H1 (cell line): ENCODE measurements at regions not wholly inside any gene's neighbourhood (a gene's known extent, or its start where the extent isn't known, plus 50 kb on each side); places are given as distances from the start of the nearest gene placed in this dataset.

Experiments
- CTCF ChIA-PET: fragments of 300-600 bp; sonication (Branson Sonifier 250); formaldehyde crosslinking; loops from one replicate; lab custom pipeline; 2021; ENCODE audit not compliant: partially characterized antibody; lab: Charles Lee
- POLR2A ChIA-PET: fragments of 300-600 bp; sonication (Branson Sonifier 250); formaldehyde crosslinking; loops from one replicate; lab custom pipeline; 2021; ENCODE audit warnings: inconsistent platforms; ENCODE audit not compliant: partially characterized antibody; lab: Charles Lee
- DNase-seq, 2 experiments: peaks; one replicate each; pipeline versions ENCODE4 v3.0.0 to v3.0.0-alpha.2; 2010 to 2022; ENCODE audit warnings: low spot score in 2 of 2, low read depth in 1 of 2, mixed read lengths in 1 of 2
- FAIRE-seq: peaks from 2 replicates; lab custom pipeline; 2011; peaks lifted over from hg19 to GRCh38; lab: Jason Lieb, UNC
- H2AFZ ChIP-seq: 2 replicates; pipeline ENCODE4 v1.8.1; 2012; ENCODE audit warnings: low read length, inconsistent platforms
- H2AK5ac ChIP-seq: 2 replicates; pipeline ENCODE4 v1.6.1; 2013; ENCODE audit warnings: low read depth, low read length
- H2BK120ac ChIP-seq: replicated peaks from 2 replicates; pipeline ENCODE3; 2013; ENCODE audit warnings: low read depth, low read length, inconsistent platforms
- H2BK12ac ChIP-seq: 2 replicates; pipeline ENCODE4 v1.6.1; 2013; ENCODE audit warnings: low read depth, low read length
- H2BK15ac ChIP-seq: 2 replicates; pipeline ENCODE4 v1.6.1; 2013; ENCODE audit warnings: low read length
- H2BK20ac ChIP-seq: 2 replicates; pipeline ENCODE4 v1.6.1; 2013; ENCODE audit warnings: low read length
- H2BK5ac ChIP-seq: 2 replicates; pipeline ENCODE4 v1.6.1; 2013; ENCODE audit warnings: low read depth, low read length
- H3K14ac ChIP-seq: 2 replicates; pipeline ENCODE4 v1.6.1; 2013; ENCODE audit warnings: inconsistent platforms; ENCODE audit not compliant: insufficient read length
- H3K18ac ChIP-seq: 2 replicates; pipeline ENCODE4 v1.6.1; 2013; ENCODE audit warnings: low read length; ENCODE audit errors: extremely low read depth
- H3K23ac ChIP-seq: 2 replicates; pipeline ENCODE4 v1.6.1; 2013; ENCODE audit warnings: inconsistent platforms; ENCODE audit not compliant: insufficient read length
- H3K23me2 ChIP-seq: 2 replicates; pipeline ENCODE4 v1.6.1; 2013; ENCODE audit warnings: low read depth, low read length
- H3K27ac ChIP-seq: 2 replicates; pipeline ENCODE4 v1.6.1; 2011; ENCODE audit warnings: low read depth, low read length, inconsistent platforms
- H3K27me3 ChIP-seq, 4 experiments: replicated peaks in 1 of 4; 1 replicate in 1 of 4; 2 replicates in 3 of 4; pipeline versions ENCODE4 v1.6.1 to v1.8.1; 2011 to 2013; ENCODE audit warnings: low read length in 3 of 4, mild to moderate bottlenecking in 3 of 4, inconsistent platforms in 2 of 4, mixed read lengths in 2 of 4, moderate library complexity in 1 of 4; ENCODE audit not compliant: control insufficient read depth in 3 of 4, insufficient read depth in 3 of 4; ENCODE audit errors: extremely low read depth in 1 of 4
- H3K36me3 ChIP-seq, 4 experiments: 2 replicates each; pipeline versions ENCODE4 v1.6.1 to v1.8.1; 2011 to 2013; ENCODE audit warnings: mild to moderate bottlenecking in 4 of 4, low read length in 3 of 4, moderate library complexity in 2 of 4, control low read depth in 1 of 4, inconsistent platforms in 1 of 4; ENCODE audit not compliant: insufficient read depth in 4 of 4, control insufficient read depth in 2 of 4
- H3K4ac ChIP-seq: replicated peaks from 2 replicates; pipeline ENCODE3; 2013; ENCODE audit warnings: low read length, low read depth, mixed read lengths, inconsistent platforms; ENCODE audit not compliant: insufficient read length
- H3K4me1 ChIP-seq, 4 experiments: replicated peaks in 1 of 4; 1 replicate in 1 of 4; 2 replicates in 3 of 4; pipeline versions ENCODE4 v1.6.1 to v1.8.1; 2011 to 2013; ENCODE audit warnings: low read length in 3 of 4, inconsistent platforms in 2 of 4, mixed read lengths in 1 of 4; ENCODE audit not compliant: insufficient read depth in 4 of 4, control insufficient read depth in 3 of 4
- H3K4me2 ChIP-seq, 2 experiments: 2 replicates each; pipeline versions ENCODE4 v1.6.1 to v1.8.1; 2011 to 2013; ENCODE audit warnings: low read depth in 2 of 2, low read length in 2 of 2, control low read depth in 1 of 2, inconsistent platforms in 1 of 2, mild to moderate bottlenecking in 1 of 2; ENCODE audit not compliant: insufficient read depth in 1 of 2
- H3K4me3 ChIP-seq, 4 experiments: fragments of 200-600, 300-600 bp in 1 of 4; sonication (generic), shearing (Covaris generic), sonication (Bioruptor Twin) in 1 of 4; 2 replicates each; pipeline versions ENCODE4 v1.5.1 to v1.8.1; 2011 to 2016; ENCODE audit warnings: low read length in 4 of 4, low read depth in 3 of 4, control low read depth in 2 of 4, inconsistent platforms in 2 of 4, mild to moderate bottlenecking in 2 of 4, mixed read lengths in 1 of 4, moderate library complexity in 1 of 4; ENCODE audit not compliant: insufficient read depth in 2 of 4; ENCODE audit errors: extremely low read depth in 1 of 4
- H3K56ac ChIP-seq: replicated peaks from 2 replicates; pipeline ENCODE3; 2013; ENCODE audit warnings: low read depth, mild to moderate bottlenecking, mixed read lengths, low read length, inconsistent platforms; ENCODE audit not compliant: insufficient read length
- H3K79me1 ChIP-seq: 2 replicates; pipeline ENCODE4 v1.6.1; 2013; ENCODE audit warnings: low read depth, low read length, control low read depth
- H3K79me2 ChIP-seq, 2 experiments: 2 replicates each; pipeline versions ENCODE4 v1.6.1 to v1.8.1; 2012 to 2013; ENCODE audit warnings: low read length in 2 of 2, mild to moderate bottlenecking in 2 of 2, inconsistent platforms in 1 of 2; ENCODE audit not compliant: insufficient read depth in 2 of 2, control insufficient read depth in 1 of 2
- H3K9ac ChIP-seq, 4 experiments: replicated peaks in 1 of 4; 1 replicate in 1 of 4; 2 replicates in 3 of 4; pipeline versions ENCODE4 v1.6.1 to v1.8.1; 2011 to 2013; ENCODE audit warnings: low read depth in 3 of 4, low read length in 3 of 4, control low read depth in 2 of 4, mild to moderate bottlenecking in 2 of 4, moderate library complexity in 2 of 4, inconsistent platforms in 1 of 4; ENCODE audit errors: extremely low read depth in 1 of 4
- H3K9me3 ChIP-seq, 2 experiments: 2 replicates each; pipeline versions ENCODE4 v1.6.1 to v1.8.1; 2012 to 2013; ENCODE audit warnings: mild to moderate bottlenecking in 2 of 2, moderate library complexity in 2 of 2, control low read depth in 1 of 2, inconsistent platforms in 1 of 2, low read depth in 1 of 2, low read length in 1 of 2, mixed read lengths in 1 of 2; ENCODE audit not compliant: insufficient read depth in 2 of 2
- H4K20me1 ChIP-seq, 2 experiments: replicated peaks in 1 of 2; 2 replicates each; pipeline versions ENCODE3 to v1.8.1; 2011 to 2013; ENCODE audit warnings: inconsistent platforms in 2 of 2, low read length in 2 of 2, mild to moderate bottlenecking in 1 of 2; ENCODE audit not compliant: insufficient read depth in 2 of 2, control insufficient read depth in 1 of 2
- H4K5ac ChIP-seq: 2 replicates; pipeline ENCODE4 v1.6.1; 2013; ENCODE audit warnings: low read length, low read depth, mixed read lengths, inconsistent platforms; ENCODE audit not compliant: insufficient read length
- H4K8ac ChIP-seq: 2 replicates; pipeline ENCODE4 v1.8.0; 2013; ENCODE audit warnings: mild to moderate bottlenecking, moderate library complexity, low read length, inconsistent platforms; ENCODE audit not compliant: insufficient read depth; ENCODE audit errors: extremely low read depth
- H4K91ac ChIP-seq: replicated peaks from 2 replicates; pipeline ENCODE3; 2013; ENCODE audit warnings: low read length, mixed read lengths, inconsistent platforms; ENCODE audit not compliant: insufficient read length
- SIX5 ChIP-seq: IDR thresholded peaks from 2 replicates; pipeline ENCODE4 v1.6.1; 2011; ENCODE audit warnings: mild to moderate bottlenecking, low read depth, low read length
- SRF ChIP-seq: IDR thresholded peaks from 2 replicates; pipeline ENCODE4 v1.6.1; 2011; ENCODE audit warnings: mild to moderate bottlenecking, low read depth, low read length, moderate library complexity
- TAF1 ChIP-seq: IDR thresholded peaks from 2 replicates; pipeline ENCODE4 v1.6.1; 2011; ENCODE audit warnings: mild to moderate bottlenecking, low read depth, low read length
- WGBS, 2 experiments: shearing (Covaris generic) in 1 of 2; methylation state at CpG; one replicate each; pipeline versions ENCODE4 v1.1.6 to v1.1.7; 2013 to 2015; ENCODE audit warnings: low lambda C conversion rate in 2 of 2, mixed read lengths in 2 of 2, inconsistent platforms in 1 of 2, low coverage in 1 of 2, missing lambda C conversion rate in 1 of 2; ENCODE audit not compliant: insufficient replicate concordance in 2 of 2, insufficient coverage in 1 of 2, insufficient read length in 1 of 2; ENCODE audit errors: extremely low coverage in 1 of 2, missing lambda C conversion rate in 1 of 2; 5-methylcytosine and 5-hydroxymethylcytosine counted together

- no peak for TF ChIP-seq SRF
- TF ChIP-seq SIX5 = no peak
- no peak for TF ChIP-seq TAF1
- Histone ChIP-seq H3K23me2 (no peaks in the 10 kb centered on the region), H2BK120ac (no peak overlapping the region), H4K20me1 (no peaks in the 10 kb centered on the region), H2AFZ (no peak overlapping the region), H2BK20ac (no peak overlapping the region), H2BK5ac (no peak overlapping the region), H3K56ac (no peak overlapping the region), H3K27me3 (no peaks in the 10 kb centered on the region), H3K79me1 (no peaks in the 10 kb centered on the region), H3K14ac (no peak overlapping the region), H3K4me3 (no peak overlapping the region), H3K36me3 (no peaks in the 10 kb centered on the region), H2AK5ac (no peak overlapping the region), H4K8ac (no peak overlapping the region), H3K9me3 (no peaks in the 10 kb centered on the region), H2BK15ac (no peak overlapping the region), H4K91ac (no peak overlapping the region), H3K27ac (no peak overlapping the region), H3K4ac (no peak overlapping the region), H3K23ac (no peak overlapping the region), H3K4me1 (peaks cover 0 to 2% (median 0%) of the 10 kb centered on the region in 4 experiments; a peak in 1 of 7 replicates), H3K79me2 (no peaks in the 10 kb centered on the region), H2BK12ac (no peak overlapping the region), H4K5ac (no peak overlapping the region), H3K4me2 (no peak overlapping the region), H3K9ac (no peak overlapping the region), H3K18ac (no peak overlapping the region)
- FAIRE-seq (no peak), DNase-seq (no peak)
- ChIA-PET CTCF (interaction anchor here (0.9 to 1.7 kb wide), 2 partner anchors 12 to 1058 kb away, joined by 3 to 4 read pairs; no protein-coding TSS in a partner anchor), POLR2A (no interaction called here)
- WGBS, 2 experiments = 93% methylated on average over 2 of the region's 2 CpGs; no CpG with 5 or more reads in 1 of the 2 experiments
Measured at GRCh38 chr2:8177566-8177965, 504.3 kb upstream of the ID2 start.
